Right lobe of liver (tissue), 4 donors: ENCODE measurements at regions not wholly inside any gene's neighbourhood (a gene's known extent, or its start where the extent isn't known, plus 50 kb on each side); places are given as distances from the start of the nearest gene placed in this dataset.

Experiments used
- POLR2A ChIP-seq: fragments of 450-650 bp; IDR thresholded peaks from one replicate; pipeline ENCODE4 v1.6.1; 2017; ENCODE audit warnings: antibody characterized with exemption, mild to moderate bottlenecking
- TF ChIP-seq, protein P1 (sequence below), 4 donors: fragments of 200-600 bp in 3 of 4; fragments of 450-650 bp in 1 of 4; IDR thresholded peaks; one replicate each; pipeline versions ENCODE4 v1.5.1 to v1.8.0; 2016 to 2022; ENCODE audit warnings: antibody characterized with exemption in 4 of 4, mild to moderate bottlenecking in 2 of 4
- donor health status: DM: no; HTN: no; CAD: no.
- donor health status: DM: no; HTN: no; CAD: no.
- donor health status: DM: no; HTN: yes; CAD: no.

DNA sequence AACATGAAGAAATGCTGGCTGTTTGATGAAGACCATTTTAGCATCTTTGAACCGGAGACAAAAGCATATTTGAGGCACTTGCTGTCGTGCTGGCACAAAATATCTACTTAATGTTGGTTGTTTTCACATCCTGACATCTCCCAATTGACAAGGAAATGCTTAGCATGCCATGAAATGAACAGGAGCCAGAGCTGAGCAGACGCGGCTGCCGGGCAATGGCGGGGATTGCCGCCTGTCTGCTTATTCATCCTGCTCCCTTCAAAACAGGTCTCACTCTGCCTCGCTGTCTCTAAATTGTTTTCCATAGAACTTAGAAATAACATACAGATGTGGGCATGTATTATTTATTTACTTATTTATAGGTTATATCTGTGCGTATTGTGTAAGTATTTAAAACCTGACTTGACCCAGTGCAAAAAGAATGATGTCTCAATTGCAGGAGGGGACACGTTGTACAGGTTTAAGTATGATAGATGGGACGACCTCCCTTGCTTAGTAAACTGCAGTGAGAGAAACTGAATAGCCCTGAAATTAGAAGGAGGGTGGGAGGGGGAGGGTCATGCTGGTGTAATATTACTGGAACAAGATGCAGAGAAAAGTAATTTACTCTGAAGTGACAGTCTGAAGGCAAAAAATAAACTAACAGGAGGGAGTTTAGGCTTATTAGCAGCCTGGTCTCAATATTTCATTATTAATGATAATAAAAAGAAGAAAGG is 590.4 kb upstream of the PLXNA2 start:
- TF ChIP-seq, protein P1, sequence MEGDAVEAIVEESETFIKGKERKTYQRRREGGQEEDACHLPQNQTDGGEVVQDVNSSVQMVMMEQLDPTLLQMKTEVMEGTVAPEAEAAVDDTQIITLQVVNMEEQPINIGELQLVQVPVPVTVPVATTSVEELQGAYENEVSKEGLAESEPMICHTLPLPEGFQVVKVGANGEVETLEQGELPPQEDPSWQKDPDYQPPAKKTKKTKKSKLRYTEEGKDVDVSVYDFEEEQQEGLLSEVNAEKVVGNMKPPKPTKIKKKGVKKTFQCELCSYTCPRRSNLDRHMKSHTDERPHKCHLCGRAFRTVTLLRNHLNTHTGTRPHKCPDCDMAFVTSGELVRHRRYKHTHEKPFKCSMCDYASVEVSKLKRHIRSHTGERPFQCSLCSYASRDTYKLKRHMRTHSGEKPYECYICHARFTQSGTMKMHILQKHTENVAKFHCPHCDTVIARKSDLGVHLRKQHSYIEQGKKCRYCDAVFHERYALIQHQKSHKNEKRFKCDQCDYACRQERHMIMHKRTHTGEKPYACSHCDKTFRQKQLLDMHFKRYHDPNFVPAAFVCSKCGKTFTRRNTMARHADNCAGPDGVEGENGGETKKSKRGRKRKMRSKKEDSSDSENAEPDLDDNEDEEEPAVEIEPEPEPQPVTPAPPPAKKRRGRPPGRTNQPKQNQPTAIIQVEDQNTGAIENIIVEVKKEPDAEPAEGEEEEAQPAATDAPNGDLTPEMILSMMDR (IDR thresholded peaks at IDR 0.05), result no peak
- TF ChIP-seq POLR2A, result no peak
